SK-N-SH treated with all-trans-retinoic acid at 6 μM for 48 hours (cell line): ENCODE measurements at regions not wholly inside any gene's neighbourhood (a gene's known extent, or its start where the extent isn't known, plus 50 kb on each side); places are given as distances from the start of the nearest gene placed in this dataset.

ENCODE experiments used
- ATAC-seq: fragments of 200-7000 bp; cut with Tn5 transposase; 3 replicates; pipeline ENCODE4 v1.9.1; 2020; ENCODE audit warnings: mild to moderate bottlenecking, moderate library complexity
- ARNTL ChIP-seq: fragments of 450-650 bp; formaldehyde crosslinking; IDR thresholded peaks from 2 replicates; pipeline ENCODE4 v1.5.0; 2020; ENCODE audit warnings: low read depth, mild to moderate bottlenecking, moderate library complexity, borderline replicate concordance
- BACH2 ChIP-seq: fragments of 250-450 bp; sonication (Bioruptor Pico); IDR thresholded peaks from 2 replicates; pipeline ENCODE4 v1.9.0; 2021; ENCODE audit warnings: mild to moderate bottlenecking, borderline replicate concordance
- CSDC2 ChIP-seq: fragments of 250-450 bp; sonication (Bioruptor Pico); IDR thresholded peaks from 2 replicates; pipeline ENCODE4 v1.5.0; 2020; ENCODE audit warnings: mild to moderate bottlenecking, moderate library complexity
- CSRNP3 ChIP-seq: fragments of 250-450 bp; sonication (Bioruptor Pico); IDR thresholded peaks from 2 replicates; pipeline ENCODE4 v1.5.1; 2021; ENCODE audit warnings: mild to moderate bottlenecking, moderate library complexity
- ESRRG ChIP-seq: fragments of 250-450 bp; sonication (Bioruptor Pico); IDR thresholded peaks from 2 replicates; pipeline ENCODE4 v1.6.1; 2021; ENCODE audit warnings: mild to moderate bottlenecking
- GLIS3 ChIP-seq: fragments of 250-450 bp; sonication (Bioruptor Pico); IDR thresholded peaks from 2 replicates; pipeline ENCODE4 v1.5.0; 2020; ENCODE audit warnings: mild to moderate bottlenecking, moderate library complexity
- ISL1 ChIP-seq: fragments of 250-450 bp; sonication (Bioruptor Pico); IDR thresholded peaks from 2 replicates; pipeline ENCODE4 v2.1.2; 2022; ENCODE audit warnings: mild to moderate bottlenecking, moderate library complexity
- PATZ1 ChIP-seq: fragments of 250-450 bp; sonication (Bioruptor Pico); IDR thresholded peaks from 2 replicates; pipeline ENCODE4 v1.8.0; 2020; ENCODE audit warnings: mild to moderate bottlenecking, moderate library complexity, borderline replicate concordance
- POU6F1 ChIP-seq: fragments of 250-450 bp; sonication (Bioruptor Pico); IDR thresholded peaks from 2 replicates; pipeline ENCODE4 v1.8.0; 2021; ENCODE audit warnings: low read depth, mild to moderate bottlenecking, moderate library complexity, borderline replicate concordance
- RARB ChIP-seq: fragments of 250-450 bp; sonication (Bioruptor Pico); IDR thresholded peaks from 2 replicates; pipeline ENCODE4 v1.8.0; 2021; ENCODE audit warnings: mild to moderate bottlenecking, moderate library complexity
- TCF4 ChIP-seq: fragments of 250-450 bp; sonication (Bioruptor Pico); IDR thresholded peaks from 2 replicates; pipeline ENCODE4 v1.8.0; 2021; ENCODE audit warnings: mild to moderate bottlenecking, moderate library complexity, borderline replicate concordance
- TOX ChIP-seq: fragments of 250-450 bp; sonication (Bioruptor Pico); IDR thresholded peaks from 2 replicates; pipeline ENCODE4 v1.8.0; 2021; ENCODE audit warnings: mild to moderate bottlenecking, moderate library complexity, borderline replicate concordance
- TSHZ2 ChIP-seq: fragments of 250-450 bp; sonication (Bioruptor Pico); IDR thresholded peaks from 2 replicates; pipeline ENCODE4 v1.5.0; 2020; ENCODE audit warnings: mild to moderate bottlenecking, moderate library complexity
- ZC3H10 ChIP-seq: fragments of 250-450 bp; sonication (Bioruptor Pico); IDR thresholded peaks from 2 replicates; pipeline ENCODE4 v1.5.1; 2021; ENCODE audit warnings: mild to moderate bottlenecking, moderate library complexity
- ZFP30 ChIP-seq: fragments of 450-650 bp; formaldehyde crosslinking; IDR thresholded peaks from 2 replicates; pipeline ENCODE4 v1.5.0; 2022; ENCODE audit warnings: mild to moderate bottlenecking, moderate library complexity
- ZNF565 ChIP-seq: fragments of 450-650 bp; formaldehyde crosslinking; conservative IDR thresholded peaks from 2 replicates; pipeline ENCODE4 v1.5.0; 2020; ENCODE audit warnings: low read depth, mild to moderate bottlenecking, moderate library complexity
- ZNF70 ChIP-seq: fragments of 450-650 bp; formaldehyde crosslinking; IDR thresholded peaks from 2 replicates; pipeline ENCODE4 v1.5.0; 2020; ENCODE audit warnings: mild to moderate bottlenecking, moderate library complexity
- ZNF8 ChIP-seq: fragments of 450-650 bp; formaldehyde crosslinking; IDR thresholded peaks from 2 replicates; pipeline ENCODE4 v1.5.0; 2020; ENCODE audit warnings: mild to moderate bottlenecking, moderate library complexity

- no peak for TF ChIP-seq CSRNP3 (CRISPR knock-in tag)
- TF ChIP-seq ESRRG (CRISPR knock-in tag) = no peak
- ATAC-seq = no peak
These were observed 568.2 kb downstream of the BCKDHB start for GRCh38 chr6:80674669-80675068.

- TF ChIP-seq TSHZ2 = no peak
- no peak for TF ChIP-seq ZNF70 (CRISPR knock-in tag)
- TF ChIP-seq TCF4 (CRISPR knock-in tag) = no peak
- no peak for TF ChIP-seq ZFP30 (CRISPR knock-in tag)
- no peak for TF ChIP-seq ISL1 (CRISPR knock-in tag)
- no peak for TF ChIP-seq ARNTL (CRISPR knock-in tag)
- no peak for TF ChIP-seq CSDC2
- TF ChIP-seq ZNF565 = no peak
- TF ChIP-seq ZNF8 (CRISPR knock-in tag) = no peak
- no peak for TF ChIP-seq ZC3H10
- TF ChIP-seq GLIS3 (CRISPR knock-in tag) = no peak
- TF ChIP-seq, all 23 proteins: peak for 0
These were observed 566.9 kb downstream of the BCKDHB start for GRCh38 chr6:80673367-80673766.

GRCh38 chr6:80667006-80667405, 560.5 kb downstream of the BCKDHB start:
- TF ChIP-seq TSHZ2 (no peak), ARNTL (CRISPR knock-in tag) (no peak), PATZ1 (CRISPR knock-in tag) (no peak), ZNF8 (CRISPR knock-in tag) (no peak), POU6F1 (no peak), ISL1 (CRISPR knock-in tag) (no peak), RARB (CRISPR knock-in tag) (no peak), ZC3H10 (no peak), CSRNP3 (CRISPR knock-in tag) (no peak), TOX (CRISPR knock-in tag) (no peak), ZNF565 (no peak), BACH2 (no peak), TCF4 (CRISPR knock-in tag) (no peak), ZFP30 (CRISPR knock-in tag) (no peak), CSDC2 (no peak)
- ATAC-seq = no peak

More at GRCh38 chr6:80673367-80673766, 566.9 kb downstream of the BCKDHB start:
- ATAC-seq = no peak
